Upper lobe of right lung (tissue), 1 donor: ENCODE measurements at regions not wholly inside any gene's neighbourhood (a gene's known extent, or its start where the extent isn't known, plus 50 kb on each side); places are given as distances from the start of the nearest gene placed in this dataset.

Experiments used
- ATAC-seq: fragments of 200-7000 bp; cut with Tn5 transposase; one replicate; pipeline ENCODE4 v1.9.1; 2020; ENCODE audit warnings: mild to moderate bottlenecking, moderate library complexity
- DNase-seq: peaks from one replicate; pipeline ENCODE4 v3.0.0-alpha.2; 2020
- H3K27ac ChIP-seq: fragments of 200-600 bp; one replicate; pipeline ENCODE4 v1.8.0; 2022
- H3K27me3 ChIP-seq: fragments of 200-600 bp; one replicate; pipeline ENCODE4 v1.8.0; 2022; ENCODE audit warnings: mild to moderate bottlenecking
- H3K36me3 ChIP-seq: fragments of 200-600 bp; one replicate; pipeline ENCODE4 v1.8.0; 2022
- H3K4me1 ChIP-seq: fragments of 200-600 bp; one replicate; pipeline ENCODE4 v1.8.0; 2022
- H3K4me3 ChIP-seq: fragments of 200-600 bp; one replicate; pipeline ENCODE4 v1.8.0; 2022; ENCODE audit warnings: mild to moderate bottlenecking
- H3K9me3 ChIP-seq: fragments of 200-600 bp; one replicate; pipeline ENCODE4 v1.8.0; 2022
- intact Hi-C: fragments of 100-400 bp; cut with DNase I; formaldehyde crosslinking; loops from one replicate; pipeline ENCODE4 v1.11.0; 2022
- TF ChIP-seq, protein P1 (sequence below): fragments of 200-600 bp; IDR thresholded peaks from one replicate; pipeline ENCODE4 v1.8.0; 2022; ENCODE audit warnings: antibody characterized with exemption
- donor health status: DM: no; HTN: yes; CAD: no; lungs with severe emphysema.

DNA sequence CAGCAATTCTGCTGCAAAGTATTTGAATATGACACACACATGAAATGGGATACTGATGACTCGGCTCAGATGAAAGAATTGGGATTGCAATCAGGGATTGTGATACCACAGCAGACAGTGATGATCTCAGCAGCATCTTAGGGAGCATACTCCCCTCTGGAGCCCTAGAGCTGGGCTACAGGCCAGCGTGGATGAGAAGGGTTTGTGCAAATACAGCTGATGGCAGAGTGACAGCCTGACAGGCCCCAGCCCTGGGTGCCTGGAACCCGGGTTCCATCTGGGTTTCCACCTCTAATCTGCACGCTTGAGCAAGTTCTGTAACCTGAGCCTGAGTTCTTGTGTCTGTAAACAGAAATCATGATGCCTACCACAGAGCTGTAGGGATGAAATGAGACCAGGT lies 418.0 kb downstream of the LRATD1 start:
- no peak overlapping the region for H3K4me3 ChIP-seq
- DNase-seq, result no peak

DNA sequence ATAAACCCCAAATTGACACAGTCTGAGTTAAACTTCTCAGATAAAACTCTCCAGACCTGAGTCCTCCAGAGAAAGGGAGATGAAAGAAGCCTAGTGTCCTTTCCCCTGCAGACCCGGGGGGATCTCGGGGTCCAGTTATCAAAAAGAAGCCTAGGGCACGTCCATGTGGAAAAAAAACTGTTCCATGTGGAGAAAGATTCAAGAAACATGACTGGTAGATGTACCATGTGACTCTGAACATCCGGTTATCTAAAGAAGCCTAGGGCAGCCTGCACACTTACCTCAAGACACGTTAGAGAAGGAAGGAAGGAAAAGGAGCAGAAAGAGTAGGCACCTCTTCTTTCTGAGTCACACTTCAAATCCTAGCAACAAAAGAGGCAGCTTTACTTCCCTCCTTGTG lies 421.0 kb downstream of the LRATD1 start:
- H3K27ac ChIP-seq, result no peak overlapping the region
- no peak for ATAC-seq
- H3K4me1 ChIP-seq, result no peaks in the 10 kb centered on the region
- no peaks in the 10 kb centered on the region for H3K9me3 ChIP-seq
- no peaks in the 10 kb centered on the region for H3K36me3 ChIP-seq
- H3K4me3 ChIP-seq, result no peak overlapping the region
- intact Hi-C loops, result no loop called here
- DNase-seq, result no peak
- H3K27me3 ChIP-seq, result no peaks in the 10 kb centered on the region
- TF ChIP-seq, protein P1, sequence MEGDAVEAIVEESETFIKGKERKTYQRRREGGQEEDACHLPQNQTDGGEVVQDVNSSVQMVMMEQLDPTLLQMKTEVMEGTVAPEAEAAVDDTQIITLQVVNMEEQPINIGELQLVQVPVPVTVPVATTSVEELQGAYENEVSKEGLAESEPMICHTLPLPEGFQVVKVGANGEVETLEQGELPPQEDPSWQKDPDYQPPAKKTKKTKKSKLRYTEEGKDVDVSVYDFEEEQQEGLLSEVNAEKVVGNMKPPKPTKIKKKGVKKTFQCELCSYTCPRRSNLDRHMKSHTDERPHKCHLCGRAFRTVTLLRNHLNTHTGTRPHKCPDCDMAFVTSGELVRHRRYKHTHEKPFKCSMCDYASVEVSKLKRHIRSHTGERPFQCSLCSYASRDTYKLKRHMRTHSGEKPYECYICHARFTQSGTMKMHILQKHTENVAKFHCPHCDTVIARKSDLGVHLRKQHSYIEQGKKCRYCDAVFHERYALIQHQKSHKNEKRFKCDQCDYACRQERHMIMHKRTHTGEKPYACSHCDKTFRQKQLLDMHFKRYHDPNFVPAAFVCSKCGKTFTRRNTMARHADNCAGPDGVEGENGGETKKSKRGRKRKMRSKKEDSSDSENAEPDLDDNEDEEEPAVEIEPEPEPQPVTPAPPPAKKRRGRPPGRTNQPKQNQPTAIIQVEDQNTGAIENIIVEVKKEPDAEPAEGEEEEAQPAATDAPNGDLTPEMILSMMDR, result no peak

More for the DNA sequence above, 418.0 kb downstream of the LRATD1 start:
- no peaks in the 10 kb centered on the region for H3K36me3 ChIP-seq
- ATAC-seq, result no peak
- H3K27me3 ChIP-seq, result no peaks in the 10 kb centered on the region
- intact Hi-C loops, result no loop called here
- no peaks in the 10 kb centered on the region for H3K4me1 ChIP-seq
- TF ChIP-seq, protein P1, result no peak
- H3K9me3 ChIP-seq, result no peaks in the 10 kb centered on the region
- H3K27ac ChIP-seq, result no peak overlapping the region

DNA sequence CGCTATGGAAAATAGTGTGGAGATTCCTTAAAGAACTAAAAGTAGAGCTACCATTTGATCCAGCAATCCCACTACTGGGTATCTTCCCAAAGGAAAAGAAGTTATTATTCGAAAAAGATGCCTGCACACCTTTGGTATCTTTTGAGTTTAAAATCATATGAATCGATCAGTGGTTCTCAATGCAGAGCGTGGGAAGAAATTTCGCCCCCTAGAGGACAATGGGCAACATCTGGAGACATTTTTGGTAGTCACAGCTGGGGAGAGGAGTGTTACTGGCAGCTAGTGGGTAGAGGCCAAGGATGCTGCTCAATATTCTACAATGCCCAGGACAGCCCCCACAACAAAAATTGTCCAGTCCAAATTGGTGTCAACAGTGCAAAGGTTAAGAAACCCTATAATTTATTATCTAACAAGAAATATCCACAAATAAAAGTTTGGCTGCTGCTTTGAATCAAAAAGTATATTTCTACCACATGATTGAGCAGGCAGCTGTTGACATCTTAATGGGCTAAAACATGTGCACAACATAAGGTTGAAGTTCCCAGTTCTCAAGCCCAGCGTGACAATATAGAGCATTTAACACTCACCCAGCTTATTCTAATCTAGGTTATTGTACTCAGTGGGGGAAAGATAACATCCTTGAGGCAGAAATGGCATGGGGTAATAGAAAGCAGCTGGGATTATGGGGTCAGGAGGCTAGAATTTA lies 425.7 kb downstream of the LRATD1 start:
- H3K27ac ChIP-seq, result no peak overlapping the region
- H3K27me3 ChIP-seq, result no peaks in the 10 kb centered on the region
- H3K36me3 ChIP-seq, result no peaks in the 10 kb centered on the region
- TF ChIP-seq, protein P1, result peak; percentile 6
- intact Hi-C loops, result no loop called here
- no peaks in the 10 kb centered on the region for H3K9me3 ChIP-seq
- H3K4me3 ChIP-seq, result no peak overlapping the region
- H3K4me1 ChIP-seq, result no peaks in the 10 kb centered on the region
- no peak for DNase-seq
- ATAC-seq, result no peak

DNA sequence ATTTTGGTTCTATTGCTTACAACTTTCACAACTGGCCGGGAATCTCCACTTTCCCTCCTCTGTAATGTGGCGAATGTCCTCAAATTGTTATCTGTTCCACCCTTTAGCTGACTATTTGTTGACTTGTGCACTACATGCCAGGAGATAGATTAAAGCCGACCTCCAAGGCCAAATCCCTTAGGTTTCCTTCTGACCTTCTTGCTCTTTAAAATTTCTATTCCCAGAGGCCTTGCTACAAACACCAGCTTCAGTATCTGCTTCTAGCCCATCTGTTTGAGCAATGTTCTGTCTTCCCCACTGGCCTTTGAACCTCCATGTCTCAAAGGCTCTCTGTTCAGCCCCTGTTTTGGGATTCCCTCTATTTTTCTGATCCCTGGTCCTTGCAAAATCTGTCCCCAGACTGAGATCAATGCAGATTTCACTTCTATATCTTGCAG lies 426.2 kb downstream of the LRATD1 start:
- Histone ChIP-seq H3K4me1 (no peaks in the 10 kb centered on the region), H3K27ac (no peak overlapping the region), H3K9me3 (no peaks in the 10 kb centered on the region), H3K27me3 (no peaks in the 10 kb centered on the region), H3K4me3 (no peak overlapping the region), H3K36me3 (no peaks in the 10 kb centered on the region)
- no peak for DNase-seq
- intact Hi-C loops, result no loop called here
- TF ChIP-seq, protein P1, result no peak
- ATAC-seq, result no peak

DNA sequence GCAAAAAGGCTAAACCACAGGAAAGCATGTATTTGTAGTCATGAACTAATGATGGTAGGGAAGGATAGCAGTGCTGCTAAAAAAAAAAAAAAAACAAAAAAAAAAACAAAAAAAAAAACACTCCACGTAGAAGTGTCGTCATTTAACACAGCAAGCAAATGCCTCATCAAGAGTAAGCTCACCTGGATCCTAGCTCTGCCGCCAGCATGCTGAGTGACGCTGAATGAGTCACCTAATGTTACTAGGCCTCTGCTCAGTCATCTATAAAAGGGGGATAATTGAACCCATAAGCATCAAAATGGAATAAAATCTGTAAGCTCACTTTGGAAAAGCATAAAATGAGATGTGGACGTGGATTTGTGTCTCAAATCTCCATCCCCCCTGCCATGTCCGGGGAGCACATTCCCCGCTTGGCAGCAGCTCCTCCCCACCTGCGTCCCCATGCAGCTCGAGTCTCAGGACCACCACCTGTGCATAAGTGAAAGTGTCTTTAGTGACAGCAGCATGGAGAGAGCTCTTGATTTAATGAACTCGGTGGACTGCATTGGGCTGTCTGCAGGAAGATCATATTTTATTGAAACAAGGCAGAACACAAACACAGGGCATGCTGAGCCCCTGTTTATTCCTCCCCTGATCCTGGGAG lies 427.5 kb downstream of the LRATD1 start:
- H3K4me1 ChIP-seq, result no peaks in the 10 kb centered on the region
- H3K4me3 ChIP-seq, result no peak overlapping the region
- no peak for DNase-seq
- TF ChIP-seq, protein P1, result no peak
- no peaks in the 10 kb centered on the region for H3K9me3 ChIP-seq
- no peak for ATAC-seq
- H3K27ac ChIP-seq, result no peak overlapping the region
- H3K36me3 ChIP-seq, result no peaks in the 10 kb centered on the region
- intact Hi-C loops, result no loop called here
- no peaks in the 10 kb centered on the region for H3K27me3 ChIP-seq
